Stimulated activated CD8-positive, alpha-beta memory T cell treated with anti-CD3 and anti-CD28 coated beads, Interleukin-12 subunit alpha, Interleukin-12 subunit beta, amount 100 ng/mL, for 24 hours (primary cell): ENCODE measurements at regions not wholly inside any gene's neighbourhood (a gene's known extent, or its start where the extent isn't known, plus 50 kb on each side); places are given as distances from the start of the nearest gene placed in this dataset.
"Not testable (repeated sequence)": the region's sequence is repeated elsewhere in the genome, so short reads cannot be mapped to it uniquely, and the experiment has no call there.

Source experiments
- DNase-seq: peaks from one replicate; pipeline ENCODE4 v3.0.0-alpha.2; 2020; ENCODE audit errors: extremely low read depth

GRCh38 chr12:125983784-125984500, 918.7 kb downstream of the AACS start:
- DNase-seq: no peak

DNA sequence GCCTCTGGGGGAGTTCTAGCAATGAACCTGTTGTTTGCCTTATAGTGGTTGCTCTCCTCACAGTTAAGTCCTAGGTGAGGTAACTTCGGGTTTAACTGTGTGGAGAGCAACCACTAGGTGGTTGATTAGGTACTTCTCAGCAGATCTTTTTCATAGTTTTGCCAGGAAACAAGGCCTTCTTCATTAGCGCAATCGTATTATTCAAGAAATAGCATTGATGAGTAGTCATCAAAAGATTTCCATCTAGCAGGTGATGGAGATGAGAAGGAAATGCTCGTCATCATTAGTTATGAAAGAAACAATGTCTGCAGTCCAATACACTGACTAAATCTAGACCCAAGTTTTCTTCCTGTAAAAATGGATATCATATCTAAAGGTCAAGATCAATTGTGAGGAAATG, 923.3 kb downstream of the AACS start:
- no peak for DNase-seq

GRCh38 chr12:125989696-125990095, 924.5 kb downstream of the AACS start:
- no peak for DNase-seq

- no peak for DNase-seq
Observed at GRCh38 chr12:125996443-125996842, 931.2 kb downstream of the AACS start.

GRCh38 chr12:125999628-126000027, 934.4 kb downstream of the AACS start:
- no peak for DNase-seq

GRCh38 chr12:126019385-126019784, 954.1 kb downstream of the AACS start:
- no peak for DNase-seq

GRCh38 chr12:126021675-126022074, 956.4 kb downstream of the AACS start:
- no peak for DNase-seq

GRCh38 chr12:126027825-126028224, 962.6 kb downstream of the AACS start:
- DNase-seq: no peak

DNA sequence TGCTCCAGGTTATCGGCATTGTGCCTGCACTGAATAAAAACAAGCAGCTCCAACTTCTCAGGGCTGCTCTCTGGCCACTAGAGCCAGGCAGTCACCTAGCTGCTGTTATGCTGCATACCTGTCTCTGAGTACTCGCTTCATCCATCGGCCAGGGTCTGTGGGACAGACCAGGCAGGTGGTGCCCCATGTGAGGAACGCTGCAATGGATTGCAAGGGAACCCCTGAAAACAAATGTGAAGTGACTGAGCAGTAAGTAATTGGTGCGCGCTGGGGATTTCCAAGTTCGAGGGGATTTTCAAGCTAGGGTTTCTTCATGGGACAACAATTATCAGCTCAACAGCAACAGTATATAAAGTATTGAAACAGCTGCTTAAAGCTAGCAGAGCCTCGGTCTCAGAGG, 965.3 kb downstream of the AACS start:
- no peak for DNase-seq

DNA sequence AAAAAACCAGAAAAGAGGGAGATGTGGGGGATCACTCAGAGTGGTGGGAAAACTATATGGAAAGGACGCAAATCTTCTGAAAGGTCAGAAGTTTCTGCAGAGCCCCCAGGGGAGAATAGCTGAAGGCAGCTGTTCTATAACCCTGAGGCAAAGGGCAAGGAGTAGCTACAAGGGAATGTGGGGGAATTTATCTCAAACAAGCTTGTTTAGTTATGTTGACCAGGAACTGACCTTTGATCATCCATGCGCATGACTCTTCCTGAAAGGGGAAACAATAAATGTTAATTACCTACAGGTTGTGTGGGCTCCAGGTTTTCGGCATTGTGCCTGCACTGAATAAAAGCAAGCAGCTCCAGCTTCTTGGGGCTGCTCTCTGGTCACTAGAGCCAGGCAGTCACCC, 968.5 kb downstream of the AACS start:
- DNase-seq: no peak

- no peak for DNase-seq
Observed at GRCh38 chr12:126036348-126036747, 971.1 kb downstream of the AACS start.

DNA sequence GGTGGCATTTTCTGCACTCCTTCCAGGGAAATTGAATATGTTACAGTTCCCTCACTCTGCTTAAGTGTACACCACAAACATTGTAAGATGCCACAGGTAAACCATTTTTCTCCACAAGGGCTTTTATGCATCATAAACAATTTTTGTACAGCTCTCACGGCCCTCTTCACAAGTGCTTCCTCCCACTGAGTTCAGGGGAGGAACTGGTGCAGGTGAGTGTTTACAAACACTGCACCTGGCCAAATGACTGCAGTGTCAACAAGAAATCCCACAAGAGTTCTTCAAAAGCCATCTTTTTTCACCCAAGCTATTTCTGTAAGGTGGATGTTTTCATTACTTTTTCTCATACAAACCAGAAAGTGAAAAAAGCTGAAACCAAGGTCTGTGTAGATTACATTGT, 973.2 kb downstream of the AACS start:
- no peak for DNase-seq

GRCh38 chr12:126040307-126040706, 975.1 kb downstream of the AACS start:
- no peak for DNase-seq

- no peak for DNase-seq
Observed at GRCh38 chr12:126042286-126042685, 977.1 kb downstream of the AACS start.

DNA sequence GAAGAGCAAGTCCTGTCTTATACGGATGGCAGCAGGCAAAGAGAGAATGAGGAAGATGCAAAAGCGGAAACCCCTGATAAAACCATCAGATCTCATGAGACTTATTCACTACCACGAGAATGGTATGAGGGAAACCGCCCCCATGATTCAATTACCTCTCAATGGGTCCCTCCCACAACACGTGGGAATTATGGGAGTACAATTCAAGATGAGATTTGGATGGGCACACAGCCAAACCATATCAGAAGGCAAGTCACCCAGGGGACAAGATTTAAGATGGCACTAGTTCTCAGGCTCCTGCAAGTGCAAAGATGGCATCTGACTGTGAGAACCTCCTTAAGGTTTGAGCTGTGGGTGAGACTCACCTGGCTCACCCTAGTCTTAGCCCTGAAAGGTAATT, 984.3 kb downstream of the AACS start:
- DNase-seq: not testable (repeated sequence)

DNA sequence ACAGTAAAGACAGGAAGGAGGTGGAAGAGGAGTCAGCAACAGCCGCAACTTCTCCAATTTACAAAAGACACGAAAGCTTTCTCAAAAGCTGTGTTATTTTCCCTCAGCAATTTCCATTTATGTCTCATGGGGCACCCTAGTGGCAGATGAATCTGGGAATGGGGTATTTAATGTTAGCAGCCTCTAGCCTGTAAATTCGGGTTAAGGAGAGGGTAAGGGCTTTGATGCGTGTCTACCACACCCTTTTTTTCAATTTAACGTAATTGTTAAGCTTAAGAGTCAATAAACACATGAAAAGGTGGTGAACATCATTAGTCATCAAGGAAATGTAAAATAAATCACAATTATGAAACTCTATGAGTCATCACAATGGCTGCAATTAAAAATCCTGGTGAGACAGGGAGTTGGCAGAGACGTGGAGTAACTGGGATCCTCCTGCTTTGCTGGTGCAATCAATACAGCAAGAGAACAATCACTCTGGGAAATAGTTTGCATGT, 986.4 kb downstream of the AACS start:
- DNase-seq: no peak

DNA sequence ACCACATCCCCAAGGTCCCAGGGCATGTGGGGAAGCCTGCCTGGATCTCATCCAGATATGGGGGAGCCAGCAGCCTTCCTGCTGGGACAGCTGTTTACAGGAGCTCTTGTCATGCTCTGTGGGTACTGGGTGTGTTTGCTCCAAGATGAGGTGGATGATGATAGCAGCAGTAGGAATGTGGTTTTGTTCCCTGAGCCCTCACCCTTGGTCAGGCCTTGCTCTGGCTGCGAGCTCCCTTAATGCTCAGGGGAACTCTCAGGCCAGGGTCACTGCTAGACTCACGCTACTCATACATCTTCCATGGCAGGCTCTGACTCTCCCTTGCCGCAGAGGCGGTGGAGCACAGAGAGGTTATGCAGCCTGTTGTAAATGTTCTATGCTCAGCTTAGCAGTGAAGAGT, 990.3 kb downstream of the AACS start:
- DNase-seq: no peak

DNA sequence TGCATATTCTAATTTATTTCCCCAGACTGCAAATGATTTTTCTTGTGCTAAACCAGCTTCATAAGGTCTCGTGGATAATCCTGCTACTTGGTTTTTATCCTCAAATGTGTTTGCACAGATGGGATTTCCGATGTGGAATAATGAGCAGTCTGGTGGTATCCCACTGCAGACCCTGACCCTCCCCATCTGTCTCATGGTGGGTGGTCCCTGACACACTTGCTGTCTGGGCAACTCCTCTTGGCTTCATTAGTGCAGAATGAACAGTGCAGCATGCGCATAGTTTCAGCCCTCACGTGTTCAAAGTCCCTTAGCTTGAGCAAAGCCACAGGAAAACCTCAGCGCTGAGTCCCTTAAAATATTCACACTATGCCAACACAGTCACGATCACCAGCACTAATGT, 996.5 kb downstream of the AACS start:
- DNase-seq: no peak

DNA sequence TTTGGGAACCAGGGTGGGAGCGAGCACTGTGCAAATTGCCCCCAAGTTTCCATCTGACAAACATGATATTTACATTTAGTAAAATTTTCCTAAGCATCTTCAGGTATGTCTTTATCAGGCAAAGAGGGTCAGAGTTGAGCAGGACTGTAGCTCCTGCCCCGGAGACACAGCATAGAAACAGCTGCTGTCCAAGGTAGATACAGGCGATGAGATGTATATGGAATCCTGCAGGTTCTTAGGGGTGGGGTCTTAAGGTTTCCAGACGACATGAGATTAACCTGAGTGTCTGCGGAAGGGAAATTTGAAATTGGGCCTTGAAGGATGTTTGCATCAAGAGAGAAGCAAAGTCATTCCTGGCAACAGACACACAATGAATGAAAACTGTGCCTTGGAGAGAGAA, 998.8 kb downstream of the AACS start:
- DNase-seq: no peak

DNA sequence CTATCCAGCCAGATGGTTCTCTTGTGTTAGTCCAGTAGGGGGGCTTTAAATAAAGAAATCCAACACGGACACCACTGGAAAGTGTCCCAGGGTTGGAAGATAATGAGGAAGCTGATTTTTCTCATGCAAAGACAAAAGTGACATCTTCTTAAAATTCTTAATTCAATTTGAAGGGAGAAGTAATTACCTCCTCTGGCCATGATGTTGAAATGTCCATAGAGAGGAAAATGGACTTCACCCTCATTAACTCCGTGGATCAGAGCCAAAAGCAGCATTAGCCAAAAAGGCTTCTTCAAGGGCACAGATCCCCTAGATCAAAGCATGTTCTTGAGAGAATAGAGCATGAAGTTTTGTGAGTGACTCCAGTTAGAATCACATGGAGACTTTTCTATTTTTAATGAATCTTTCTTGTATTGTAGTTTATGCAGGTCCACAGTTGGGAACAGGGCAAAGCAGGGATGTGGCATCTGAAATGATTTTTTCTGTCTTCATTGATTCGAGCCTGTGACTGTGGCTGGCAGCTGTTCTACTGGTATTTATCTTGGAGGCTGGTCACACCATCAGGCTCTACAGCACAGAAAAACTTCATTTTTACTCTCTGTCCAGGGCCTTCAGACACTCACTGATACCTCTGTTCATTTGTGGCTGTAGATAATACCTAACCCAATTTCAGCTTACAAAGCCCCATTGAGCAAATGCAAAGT, 1002.5 kb downstream of the AACS start:
- DNase-seq: no peak

DNA sequence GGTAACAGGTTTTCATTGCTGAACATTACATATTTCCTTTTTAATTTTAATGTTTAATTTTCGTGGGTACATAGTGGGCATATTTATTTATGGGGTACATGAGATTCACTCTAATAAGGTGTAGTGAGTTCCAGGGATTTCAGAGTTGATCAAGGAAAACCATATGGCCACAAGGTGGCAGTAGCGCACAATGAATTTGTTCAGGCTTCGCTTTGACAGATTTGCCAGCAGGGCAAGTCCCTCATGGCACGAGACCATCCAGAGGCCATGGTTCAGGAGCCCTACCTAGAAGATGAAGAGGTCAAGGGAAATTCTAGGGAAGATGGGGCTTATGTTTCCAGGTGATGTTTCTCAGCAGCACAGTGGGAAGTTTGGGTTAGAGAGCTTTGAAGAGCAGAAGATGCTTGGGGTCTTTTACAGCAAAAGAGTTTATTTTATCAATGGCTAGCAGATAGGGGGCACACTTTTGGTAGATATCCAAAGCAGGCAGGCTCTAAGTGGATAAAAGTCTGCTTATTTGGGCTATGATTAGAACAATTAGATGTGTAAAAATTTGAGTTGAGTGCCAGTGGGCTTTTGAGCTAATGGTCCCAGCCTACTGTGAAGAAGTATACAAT, 1004.4 kb downstream of the AACS start:
- no peak for DNase-seq

DNA sequence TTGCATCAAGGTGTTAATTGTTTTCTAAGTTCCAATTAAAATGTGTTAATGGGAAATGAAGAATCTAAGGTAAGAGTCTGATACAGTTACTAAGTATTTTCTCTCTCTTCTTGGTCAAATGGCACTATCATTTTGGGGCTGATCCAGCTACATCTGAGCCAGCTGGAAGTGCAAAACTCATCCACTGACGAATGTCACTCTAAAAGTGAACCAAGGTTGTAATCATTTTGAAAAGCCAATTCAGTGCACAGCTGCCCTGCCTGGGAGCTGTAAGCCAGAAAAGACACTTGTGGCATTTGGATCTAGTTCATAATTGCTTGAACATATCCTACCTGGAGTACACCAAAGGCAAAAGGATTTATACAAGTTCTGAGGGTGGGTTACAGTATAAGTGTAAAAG, 1011.3 kb downstream of the AACS start:
- no peak for DNase-seq

- no peak for DNase-seq
Observed at GRCh38 chr12:126083926-126084325, 1018.7 kb downstream of the AACS start.
